ENCODE measurements at regions not wholly inside any gene's neighbourhood (a gene's known extent, or its start where the extent isn't known, plus 50 kb on each side); places are given as distances from the start of the nearest gene placed in this dataset.

GRCh38 chr17:79370126-79370525 is 240.7 kb downstream of the RBFOX3 start:
- TF ChIP-seq, protein P1, sequence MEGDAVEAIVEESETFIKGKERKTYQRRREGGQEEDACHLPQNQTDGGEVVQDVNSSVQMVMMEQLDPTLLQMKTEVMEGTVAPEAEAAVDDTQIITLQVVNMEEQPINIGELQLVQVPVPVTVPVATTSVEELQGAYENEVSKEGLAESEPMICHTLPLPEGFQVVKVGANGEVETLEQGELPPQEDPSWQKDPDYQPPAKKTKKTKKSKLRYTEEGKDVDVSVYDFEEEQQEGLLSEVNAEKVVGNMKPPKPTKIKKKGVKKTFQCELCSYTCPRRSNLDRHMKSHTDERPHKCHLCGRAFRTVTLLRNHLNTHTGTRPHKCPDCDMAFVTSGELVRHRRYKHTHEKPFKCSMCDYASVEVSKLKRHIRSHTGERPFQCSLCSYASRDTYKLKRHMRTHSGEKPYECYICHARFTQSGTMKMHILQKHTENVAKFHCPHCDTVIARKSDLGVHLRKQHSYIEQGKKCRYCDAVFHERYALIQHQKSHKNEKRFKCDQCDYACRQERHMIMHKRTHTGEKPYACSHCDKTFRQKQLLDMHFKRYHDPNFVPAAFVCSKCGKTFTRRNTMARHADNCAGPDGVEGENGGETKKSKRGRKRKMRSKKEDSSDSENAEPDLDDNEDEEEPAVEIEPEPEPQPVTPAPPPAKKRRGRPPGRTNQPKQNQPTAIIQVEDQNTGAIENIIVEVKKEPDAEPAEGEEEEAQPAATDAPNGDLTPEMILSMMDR (conservative IDR thresholded peaks at IDR 0.05): no peak
- TF ChIP-seq EZH2 (IDR thresholded peaks at IDR 0.05; ENCODE audit: low read depth): no peak
